Dendritic cell treated with granulocyte-macrophage colony-stimulating factor and Interleukin-4, amounts not matched to agents 40 ng/mL and 50 ng/mL, for 4 days (primary cell): ENCODE measurements at regions not wholly inside any gene's neighbourhood (a gene's known extent, or its start where the extent isn't known, plus 50 kb on each side); places are given as distances from the start of the nearest gene placed in this dataset.
A peak's percentile ranks its signal among the peaks of the same experiment; 100 is the strongest.
"Not testable (repeated sequence)": the region's sequence is repeated elsewhere in the genome, so short reads cannot be mapped to it uniquely, and the experiment has no call there.

Experiments used
- H3K27ac Mint-ChIP-seq: one replicate; pipeline ENCODE4 v1.8.0; 2022; ENCODE audit warnings: mild to moderate bottlenecking, mixed read lengths
- H3K27me3 Mint-ChIP-seq: one replicate; pipeline ENCODE4 v1.8.0; 2022; ENCODE audit warnings: mild to moderate bottlenecking, mixed read lengths
- H3K36me3 Mint-ChIP-seq: one replicate; pipeline ENCODE4 v1.8.0; 2022; ENCODE audit warnings: low read depth, mixed read lengths
- H3K4me1 Mint-ChIP-seq: one replicate; pipeline ENCODE4 v1.8.0; 2022; ENCODE audit warnings: low read depth, mixed read lengths
- H3K4me3 Mint-ChIP-seq: one replicate; pipeline ENCODE4 v1.8.0; 2022; ENCODE audit warnings: mild to moderate bottlenecking, moderate library complexity, mixed read lengths
- H3K9me3 Mint-ChIP-seq: one replicate; pipeline ENCODE4 v1.8.0; 2022; ENCODE audit warnings: mixed read lengths
- intact Hi-C: fragments of 100-400 bp; cut with micrococcal nuclease; formaldehyde crosslinking; loops from one replicate; pipeline ENCODE4 v1.15.0; 2022

- H3K9me3 Mint-ChIP-seq, intact Hi-C loops, H3K4me3 Mint-ChIP-seq, H3K36me3 Mint-ChIP-seq, H3K27ac Mint-ChIP-seq, H3K4me1 Mint-ChIP-seq, H3K27me3 Mint-ChIP-seq: not testable (repeated sequence)
Measured at GRCh38 chr2:193352665-193353242, 1158.0 kb upstream of the TMEFF2 start.

- no peak overlapping the region for H3K27ac Mint-ChIP-seq
- H3K9me3 Mint-ChIP-seq: no peaks in the 10 kb centered on the region
- H3K36me3 Mint-ChIP-seq: no peaks in the 10 kb centered on the region
- H3K4me1 Mint-ChIP-seq: no peaks in the 10 kb centered on the region
- H3K4me3 Mint-ChIP-seq: no peak overlapping the region
- intact Hi-C loops: no loop called here
- no peaks in the 10 kb centered on the region for H3K27me3 Mint-ChIP-seq
Measured at GRCh38 chr2:193350509-193350908, 1155.8 kb upstream of the TMEFF2 start.

DNA sequence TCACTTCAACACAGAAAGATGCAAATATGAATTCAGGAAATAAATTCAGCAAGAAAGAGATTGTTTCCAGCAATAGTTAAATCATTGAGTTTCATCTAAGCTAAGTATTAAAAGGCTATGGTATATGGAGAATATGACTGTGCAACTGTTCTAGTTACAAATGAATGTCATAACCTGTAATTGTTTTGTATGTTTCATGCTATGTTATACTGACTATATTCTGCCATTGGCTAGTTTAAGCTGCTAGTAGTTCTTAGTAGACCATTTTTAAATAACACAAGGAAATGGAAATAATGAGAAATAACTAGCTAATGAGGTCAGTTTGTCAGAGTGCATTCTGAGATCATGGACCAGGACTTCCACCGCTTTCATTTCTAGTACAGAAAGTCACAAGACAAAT lies 1154.9 kb upstream of the TMEFF2 start:
- Mint-ChIP-seq H3K27me3 (no peaks in the 10 kb centered on the region), H3K27ac (no peak overlapping the region), H3K4me3 (no peak overlapping the region), H3K9me3 (no peaks in the 10 kb centered on the region), H3K4me1 (no peaks in the 10 kb centered on the region), H3K36me3 (no peaks in the 10 kb centered on the region)
- intact Hi-C loops: no loop called here

DNA sequence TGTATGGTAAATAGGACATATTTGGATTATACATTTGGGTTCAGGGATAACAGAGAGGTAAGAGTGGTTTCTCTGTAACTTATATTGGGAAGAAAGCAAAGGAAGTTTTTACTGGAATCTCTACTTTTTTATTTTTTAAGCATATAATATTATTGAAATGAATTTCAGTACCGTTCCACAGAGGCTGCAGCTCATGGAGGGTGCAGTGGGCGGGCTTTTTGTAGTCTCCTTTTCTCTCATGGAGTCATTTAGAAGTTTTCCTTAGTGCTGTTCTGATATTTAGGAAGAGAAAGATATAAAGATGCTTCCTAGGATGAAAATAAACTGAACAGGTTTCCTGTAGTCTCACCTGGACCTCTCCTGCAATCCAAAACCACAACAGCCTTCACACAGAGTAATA lies 1153.3 kb upstream of the TMEFF2 start:
- H3K27me3 Mint-ChIP-seq: no peaks in the 10 kb centered on the region
- intact Hi-C loops: no loop called here
- H3K27ac Mint-ChIP-seq: peak overlapping the region; percentile 82

DNA sequence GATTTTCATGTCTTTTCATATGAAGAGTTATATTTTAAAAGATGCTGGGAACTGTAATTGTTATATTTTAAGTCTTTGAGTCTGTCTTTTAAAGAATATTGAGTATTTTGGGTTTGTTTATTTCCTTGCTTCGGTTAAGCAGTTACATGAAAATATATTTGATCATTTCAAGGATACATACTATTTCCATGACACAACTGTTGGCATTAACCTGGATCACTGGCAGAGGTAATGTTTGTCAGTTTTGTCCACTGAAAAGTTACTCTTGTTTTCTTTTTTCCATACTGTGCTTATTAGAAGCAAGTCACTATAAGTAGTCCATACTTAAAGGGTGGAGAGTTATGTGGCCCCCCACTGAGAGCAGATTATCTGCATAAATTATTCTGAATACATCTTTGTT lies 1142.0 kb upstream of the TMEFF2 start:
- no peak overlapping the region for H3K4me3 Mint-ChIP-seq

More for the DNA sequence above, 1153.3 kb upstream of the TMEFF2 start:
- Mint-ChIP-seq H3K4me1 (no peaks in the 10 kb centered on the region), H3K4me3 (peak overlapping the region; percentile 72), H3K36me3 (no peaks in the 10 kb centered on the region), H3K9me3 (no peaks in the 10 kb centered on the region)

DNA sequence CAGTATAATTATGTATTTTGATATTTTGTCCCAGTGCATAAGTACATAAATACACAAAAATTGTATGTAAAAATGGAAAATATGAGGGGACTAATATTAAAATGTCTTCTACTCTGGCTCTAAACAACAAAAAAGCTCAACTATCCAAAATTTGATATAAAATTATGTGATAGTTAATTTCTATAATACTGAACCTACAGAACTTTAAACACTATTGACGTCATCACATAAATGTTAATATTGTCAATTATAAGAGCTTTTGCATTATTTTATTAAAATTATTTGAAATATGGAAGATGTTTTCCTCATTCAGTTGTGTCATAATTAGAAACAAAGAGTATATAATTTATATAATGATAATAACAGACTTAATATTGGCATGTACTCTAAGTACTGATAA lies 1139.7 kb upstream of the TMEFF2 start:
- Mint-ChIP-seq H3K27me3 (no peaks in the 10 kb centered on the region), H3K9me3 (no peaks in the 10 kb centered on the region), H3K4me3 (no peak overlapping the region), H3K4me1 (no peaks in the 10 kb centered on the region), H3K36me3 (no peaks in the 10 kb centered on the region), H3K27ac (no peak overlapping the region)
- intact Hi-C loops: no loop called here

More for the DNA sequence above, 1142.0 kb upstream of the TMEFF2 start:
- Mint-ChIP-seq H3K36me3 (no peaks in the 10 kb centered on the region), H3K27ac (no peak overlapping the region), H3K27me3 (no peaks in the 10 kb centered on the region), H3K9me3 (no peaks in the 10 kb centered on the region), H3K4me1 (no peaks in the 10 kb centered on the region)
- intact Hi-C loops: no loop called here

DNA sequence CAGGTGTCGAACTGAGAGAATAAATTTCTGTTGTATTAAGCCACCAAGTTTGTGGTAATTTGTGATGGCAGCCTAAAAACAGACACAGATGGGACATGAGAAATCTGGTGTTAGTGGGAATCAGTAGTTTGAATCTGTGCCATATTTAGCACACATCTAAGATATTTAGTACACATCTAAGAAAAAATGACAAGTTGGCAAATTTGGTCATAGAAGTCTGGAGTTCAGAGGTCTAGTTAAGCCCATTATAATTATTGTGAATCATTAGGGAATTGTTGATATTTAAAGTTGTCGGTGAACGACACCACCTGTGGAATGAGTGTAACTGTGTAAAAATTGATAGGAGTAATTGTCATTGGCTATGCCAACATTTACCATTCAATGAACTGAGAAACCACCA lies 1138.8 kb upstream of the TMEFF2 start:
- Mint-ChIP-seq H3K9me3 (no peaks in the 10 kb centered on the region), H3K27me3 (no peaks in the 10 kb centered on the region), H3K27ac (no peak overlapping the region), H3K36me3 (no peaks in the 10 kb centered on the region), H3K4me3 (no peak overlapping the region), H3K4me1 (no peaks in the 10 kb centered on the region)
- intact Hi-C loops: no loop called here

DNA sequence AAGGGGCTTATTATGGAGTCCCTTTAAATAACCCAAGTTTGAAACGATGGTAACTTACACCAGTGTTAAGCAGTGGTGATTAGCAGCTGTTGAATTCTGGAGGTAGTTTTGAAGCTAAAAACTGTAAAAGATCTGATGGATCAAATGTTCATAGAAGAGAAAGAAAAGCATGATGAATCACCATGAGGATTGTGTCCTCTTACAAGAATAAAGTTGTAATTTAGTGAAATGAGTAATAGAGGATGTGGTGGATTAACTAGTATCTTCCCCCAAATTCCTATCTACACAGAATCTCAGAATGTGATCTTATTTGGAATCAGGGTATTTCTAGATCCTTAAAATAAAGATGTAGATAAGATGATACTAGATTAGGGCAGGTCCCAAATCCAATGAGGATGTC lies 1138.2 kb upstream of the TMEFF2 start:
- intact Hi-C loops: no loop called here
- H3K27ac Mint-ChIP-seq: no peak overlapping the region
- H3K9me3 Mint-ChIP-seq: no peaks in the 10 kb centered on the region
- no peaks in the 10 kb centered on the region for H3K27me3 Mint-ChIP-seq
- H3K36me3 Mint-ChIP-seq: no peaks in the 10 kb centered on the region
- H3K4me1 Mint-ChIP-seq: no peaks in the 10 kb centered on the region
- H3K4me3 Mint-ChIP-seq: no peak overlapping the region

GRCh38 chr2:193331676-193332075 lies 1136.9 kb upstream of the TMEFF2 start:
- H3K4me3 Mint-ChIP-seq: no peak overlapping the region
- no peaks in the 10 kb centered on the region for H3K9me3 Mint-ChIP-seq
- H3K27me3 Mint-ChIP-seq: no peaks in the 10 kb centered on the region
- no peak overlapping the region for H3K27ac Mint-ChIP-seq
- intact Hi-C loops: no loop called here
- no peaks in the 10 kb centered on the region for H3K36me3 Mint-ChIP-seq
- peaks cover 4% of the 10 kb centered on the region for H3K4me1 Mint-ChIP-seq

DNA sequence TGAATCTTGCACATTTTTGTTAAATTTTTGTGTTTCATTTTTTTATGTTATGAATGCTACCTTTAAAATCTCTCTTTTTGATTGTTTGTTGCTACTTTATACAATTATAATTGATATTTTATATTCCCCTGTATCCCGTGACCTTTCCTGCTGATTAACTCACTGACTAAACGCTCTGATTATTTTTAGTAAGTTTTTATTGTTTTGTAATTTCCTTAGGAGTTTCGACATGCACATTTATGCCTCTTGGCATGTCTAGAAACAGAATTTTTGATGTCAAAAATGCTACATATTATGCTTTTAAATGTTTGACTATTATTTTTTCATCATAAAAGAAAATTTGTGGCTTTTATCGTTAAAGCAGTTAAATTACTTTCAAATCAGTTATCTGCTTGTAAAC lies 1131.6 kb upstream of the TMEFF2 start:
- Mint-ChIP-seq H3K27me3 (no peaks in the 10 kb centered on the region), H3K36me3 (no peaks in the 10 kb centered on the region), H3K27ac (no peak overlapping the region), H3K4me1 (peaks cover 11% of the 10 kb centered on the region), H3K4me3 (no peak overlapping the region), H3K9me3 (no peaks in the 10 kb centered on the region)
- intact Hi-C loops: no loop called here

DNA sequence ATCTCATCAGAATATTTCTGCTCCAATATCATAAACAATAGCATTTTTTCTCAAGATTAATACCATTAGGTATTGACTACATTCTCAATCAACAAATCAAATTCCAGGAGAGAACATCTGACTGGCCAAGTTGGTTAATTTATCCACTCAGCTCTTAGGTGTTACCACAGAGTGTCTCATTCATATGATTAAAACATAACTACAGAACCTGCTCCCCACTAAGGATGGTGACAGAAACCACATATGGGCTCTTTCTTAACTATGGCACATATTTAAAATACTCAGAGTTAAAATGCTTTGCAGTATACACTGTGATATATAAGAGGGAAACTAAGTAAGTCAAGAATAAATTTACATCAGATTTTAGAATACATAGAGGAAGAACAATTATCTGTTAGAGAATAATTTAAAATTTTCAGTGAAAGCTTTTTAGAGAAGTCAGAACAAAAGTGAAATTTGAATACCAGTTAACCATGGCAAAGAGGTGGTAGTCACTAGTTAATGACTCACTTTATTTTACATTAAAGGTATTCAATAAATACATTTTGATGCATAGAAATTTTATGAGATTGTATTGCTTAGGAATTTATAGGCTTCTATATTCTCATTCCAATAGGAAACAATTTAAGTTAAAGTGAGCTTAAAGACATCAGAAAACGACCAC lies 1120.8 kb upstream of the TMEFF2 start:
- Mint-ChIP-seq H3K27ac (no peak overlapping the region), H3K4me1 (no peaks in the 10 kb centered on the region), H3K36me3 (no peaks in the 10 kb centered on the region), H3K4me3 (no peak overlapping the region), H3K9me3 (peaks cover 10% of the 10 kb centered on the region), H3K27me3 (no peaks in the 10 kb centered on the region)
- intact Hi-C loops: no loop called here

DNA sequence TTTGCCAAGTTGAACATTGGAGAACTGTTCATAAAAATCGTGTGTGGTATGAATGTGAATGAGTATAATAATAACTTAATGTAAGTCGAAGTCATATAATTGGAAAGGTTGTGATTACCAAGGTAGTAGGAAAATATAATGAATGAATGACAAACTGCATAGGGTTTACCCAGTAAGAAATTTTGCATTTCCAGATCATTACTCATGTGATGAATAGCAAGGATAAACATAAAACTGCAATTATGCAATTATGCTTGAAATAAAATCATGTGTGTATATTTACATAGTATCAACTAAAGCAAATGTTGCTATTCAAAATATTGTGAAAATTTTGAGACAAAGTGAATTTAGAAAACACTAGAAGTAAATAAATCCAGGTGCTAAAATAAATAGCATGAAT lies 1108.7 kb upstream of the TMEFF2 start:
- intact Hi-C loops: no loop called here
- Mint-ChIP-seq H3K9me3 (no peaks in the 10 kb centered on the region), H3K4me1 (no peaks in the 10 kb centered on the region), H3K4me3 (no peak overlapping the region), H3K27me3 (no peaks in the 10 kb centered on the region), H3K36me3 (no peaks in the 10 kb centered on the region), H3K27ac (no peak overlapping the region)

DNA sequence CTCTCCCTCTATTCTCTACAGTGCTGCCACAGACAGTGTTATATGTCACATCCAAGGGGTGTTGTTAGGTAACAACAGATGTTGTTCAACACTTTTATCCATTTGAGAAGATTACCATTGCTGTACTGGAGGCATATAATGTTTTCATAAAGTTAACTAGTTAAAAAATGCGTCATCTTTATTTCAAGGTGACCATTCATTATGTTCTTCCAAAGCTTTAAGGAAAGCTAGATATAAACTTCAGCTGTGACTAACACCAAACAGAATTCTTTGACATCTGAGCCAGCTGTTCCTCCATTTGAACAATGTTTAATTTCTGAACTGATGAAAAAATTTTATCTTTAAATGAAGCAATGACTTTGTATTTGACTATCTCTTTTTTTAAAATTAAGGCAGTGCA lies 1099.6 kb upstream of the TMEFF2 start:
- peaks cover 13% of the 10 kb centered on the region for H3K9me3 Mint-ChIP-seq
- no peaks in the 10 kb centered on the region for H3K4me1 Mint-ChIP-seq
- intact Hi-C loops: no loop called here
- no peak overlapping the region for H3K4me3 Mint-ChIP-seq
- H3K27me3 Mint-ChIP-seq: no peaks in the 10 kb centered on the region
- no peaks in the 10 kb centered on the region for H3K36me3 Mint-ChIP-seq
- H3K27ac Mint-ChIP-seq: no peak overlapping the region

DNA sequence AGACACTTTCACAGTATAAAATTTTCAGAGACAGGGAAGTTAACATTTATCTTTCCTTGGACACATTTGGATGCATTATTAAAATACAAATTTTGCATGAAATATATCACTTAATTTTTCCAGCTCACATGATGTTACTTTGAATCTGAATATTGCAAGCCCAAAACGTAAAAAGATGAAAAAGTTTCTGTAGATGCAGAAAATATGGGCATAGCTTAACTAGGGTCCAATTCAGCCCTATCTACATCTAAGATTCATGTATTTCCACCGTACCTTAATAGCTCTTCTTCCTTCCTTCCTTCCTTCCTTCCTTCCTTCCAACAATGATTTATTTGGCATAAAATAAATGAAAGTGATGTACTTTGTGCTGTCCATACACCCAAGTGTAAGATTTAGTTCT lies 1084.6 kb upstream of the TMEFF2 start:
- no peak overlapping the region for H3K27ac Mint-ChIP-seq
- H3K9me3 Mint-ChIP-seq: peaks cover 12% of the 10 kb centered on the region
- H3K4me1 Mint-ChIP-seq: no peaks in the 10 kb centered on the region
- no peaks in the 10 kb centered on the region for H3K27me3 Mint-ChIP-seq
- no peak overlapping the region for H3K4me3 Mint-ChIP-seq
- intact Hi-C loops: no loop called here
- no peaks in the 10 kb centered on the region for H3K36me3 Mint-ChIP-seq

- Mint-ChIP-seq H3K27ac (no peak overlapping the region), H3K9me3 (peaks cover 12% of the 10 kb centered on the region), H3K36me3 (no peaks in the 10 kb centered on the region), H3K4me1 (peaks cover 7% of the 10 kb centered on the region), H3K27me3 (no peaks in the 10 kb centered on the region), H3K4me3 (no peak overlapping the region)
- intact Hi-C loops: no loop called here
Measured at GRCh38 chr2:193276988-193277387, 1082.3 kb upstream of the TMEFF2 start.
